KMS-11 (cell line): ENCODE measurements at regions not wholly inside any gene's neighbourhood (a gene's known extent, or its start where the extent isn't known, plus 50 kb on each side); places are given as distances from the start of the nearest gene placed in this dataset.

Source experiments
- H2AFZ ChIP-seq: fragments of 200-600 bp; sonication (generic); 2 replicates; pipeline ENCODE4 v1.6.1; 2016; ENCODE audit warnings: antibody characterized with exemption, mixed run types, low read depth
- H3K27ac ChIP-seq: fragments of 200-600 bp; sonication (generic); 2 replicates; pipeline ENCODE4 v1.6.1; 2016; ENCODE audit warnings: mild to moderate bottlenecking, mixed run types
- H3K27me3 ChIP-seq: fragments of 200-600 bp; sonication (generic); 2 replicates; pipeline ENCODE4 v1.6.1; 2017; ENCODE audit warnings: mild to moderate bottlenecking, low read depth, mixed run types, moderate library complexity; ENCODE audit not compliant: insufficient read depth
- H3K36me3 ChIP-seq: fragments of 200-600 bp; sonication (generic); 2 replicates; pipeline ENCODE4 v1.6.1; 2017; ENCODE audit warnings: mild to moderate bottlenecking, mixed run types; ENCODE audit not compliant: insufficient read depth
- H3K4me1 ChIP-seq: fragments of 200-600 bp; sonication (generic); 2 replicates; pipeline ENCODE4 v1.6.1; 2016; ENCODE audit warnings: mild to moderate bottlenecking, low read depth, mixed run types; ENCODE audit not compliant: poor library complexity, severe bottlenecking
- H3K4me2 ChIP-seq: fragments of 200-600 bp; sonication (generic); 2 replicates; pipeline ENCODE4 v1.7.0; 2016; ENCODE audit warnings: mild to moderate bottlenecking, mixed run types
- H3K4me3 ChIP-seq: fragments of 200-600 bp; sonication (generic); IDR thresholded peaks from 2 replicates; pipeline ENCODE4 v1.6.1; 2017; ENCODE audit warnings: low read depth, low read length, mixed read lengths; ENCODE audit not compliant: insufficient read depth
- H3K79me2 ChIP-seq: fragments of 200-600 bp; sonication (generic); 2 replicates; pipeline ENCODE4 v1.6.1; 2016; ENCODE audit warnings: low read depth, mixed run types; ENCODE audit not compliant: insufficient read depth
- H3K9ac ChIP-seq: fragments of 200-600 bp; sonication (generic); 2 replicates; pipeline ENCODE4 v1.6.1; 2016; ENCODE audit warnings: mild to moderate bottlenecking, mixed run types
- H4K20me1 ChIP-seq: fragments of 200-600 bp; sonication (generic); 2 replicates; pipeline ENCODE4 v1.6.1; 2016; ENCODE audit warnings: mild to moderate bottlenecking, mixed run types; ENCODE audit not compliant: insufficient read depth
- CTCF ChIP-seq: fragments of 200-600 bp; sonication (generic); conservative IDR thresholded peaks from 2 replicates; pipeline ENCODE4 v1.6.1; 2017; ENCODE audit warnings: low read depth, mild to moderate bottlenecking, antibody characterized with exemption, low read length, moderate library complexity, mixed read lengths

DNA sequence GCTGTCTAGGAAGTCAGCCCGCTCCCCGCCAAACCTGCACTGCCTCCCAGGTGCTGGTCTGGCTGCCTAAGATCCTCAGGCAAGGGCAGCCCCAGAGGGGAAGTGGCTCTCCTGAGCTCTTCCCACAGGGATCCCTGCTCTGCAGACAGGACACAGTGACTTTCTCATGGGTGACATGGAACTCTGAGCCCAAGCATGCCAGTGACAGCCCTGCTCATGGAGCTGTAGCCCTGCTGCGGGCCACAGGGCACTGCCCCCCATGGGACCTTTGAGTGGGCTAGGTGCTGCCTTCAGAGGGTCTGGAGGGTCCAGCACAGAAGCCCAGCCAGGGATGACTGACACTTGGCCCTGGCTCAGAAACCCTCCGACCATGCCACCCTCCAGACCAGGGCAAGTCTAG is 109.1 kb downstream of the TUBA3C start:
- Histone ChIP-seq H4K20me1 (no peaks in the 10 kb centered on the region), H3K79me2 (no peaks in the 10 kb centered on the region), H3K27ac (no peak overlapping the region), H3K9ac (no peak overlapping the region), H3K4me3 (no peak overlapping the region), H3K27me3 (no peaks in the 10 kb centered on the region), H3K36me3 (no peaks in the 10 kb centered on the region), H3K4me2 (no peak overlapping the region), H3K4me1 (no peaks in the 10 kb centered on the region), H2AFZ (no peak overlapping the region)
- TF ChIP-seq CTCF = no peak

DNA sequence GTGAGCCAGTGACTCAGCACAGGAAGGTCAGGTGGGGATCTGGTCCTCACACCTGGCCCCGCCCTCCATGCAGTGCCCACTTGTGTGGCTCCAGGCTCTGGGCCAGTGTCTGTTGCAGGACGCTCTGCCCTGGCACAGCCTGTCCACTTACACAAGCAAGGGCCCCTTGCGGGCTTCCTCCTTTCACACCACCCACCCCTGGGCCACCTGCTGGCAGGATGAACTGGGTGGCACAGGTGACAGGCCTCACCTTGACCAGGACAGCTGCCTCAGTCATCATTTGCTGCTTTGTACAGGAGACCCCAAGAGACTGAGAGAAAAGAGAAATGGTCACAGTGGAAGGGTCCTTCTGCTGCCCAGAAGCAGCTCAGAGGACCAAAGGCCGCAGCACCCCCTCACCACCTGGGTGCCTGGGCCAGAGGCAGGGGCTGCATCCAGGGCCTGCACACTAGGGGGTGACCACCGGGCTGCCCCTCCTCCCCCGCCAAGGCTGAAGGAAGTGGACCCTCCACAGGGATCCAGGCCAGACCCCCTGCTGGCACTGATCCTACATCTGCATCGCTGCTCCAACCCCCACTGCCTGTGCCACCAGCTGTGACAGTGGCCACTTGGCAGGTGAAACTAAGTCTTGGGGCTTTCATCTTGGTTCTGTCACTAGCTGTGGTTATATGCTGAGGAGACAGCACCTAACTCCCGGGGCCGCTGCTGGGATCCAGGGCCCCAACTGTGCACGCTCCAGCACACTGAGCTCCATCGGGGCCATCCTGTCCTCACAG is 110.3 kb downstream of the TUBA3C start:
- Histone ChIP-seq H3K9ac (no peak overlapping the region), H2AFZ (no peak overlapping the region), H3K36me3 (no peaks in the 10 kb centered on the region), H3K4me1 (no peaks in the 10 kb centered on the region), H3K79me2 (no peaks in the 10 kb centered on the region), H3K4me2 (no peak overlapping the region), H3K27me3 (no peaks in the 10 kb centered on the region), H3K4me3 (no peak overlapping the region), H4K20me1 (no peaks in the 10 kb centered on the region), H3K27ac (no peak overlapping the region)
- no peak for TF ChIP-seq CTCF

DNA sequence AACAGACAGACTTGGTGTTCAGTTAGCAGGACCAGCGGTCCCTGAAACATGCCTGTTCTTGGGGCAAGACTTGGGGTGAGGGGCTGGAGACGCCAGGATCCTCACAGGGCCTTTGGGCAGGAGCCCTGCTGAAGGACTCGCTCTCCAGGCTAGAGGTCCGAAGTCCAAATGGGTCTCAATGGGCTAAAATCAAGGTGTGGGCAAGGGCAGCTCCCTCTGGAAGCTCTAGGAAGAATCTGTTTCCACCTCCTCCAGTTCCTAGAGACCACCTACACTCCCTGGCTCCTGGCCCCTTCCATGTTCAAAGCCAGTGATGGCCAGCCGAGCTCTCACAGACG is 111.3 kb downstream of the TUBA3C start:
- Histone ChIP-seq H4K20me1 (no peaks in the 10 kb centered on the region), H3K4me3 (no peak overlapping the region), H3K9ac (no peak overlapping the region), H3K4me1 (no peaks in the 10 kb centered on the region), H3K79me2 (no peaks in the 10 kb centered on the region), H3K27me3 (no peaks in the 10 kb centered on the region), H3K4me2 (no peak overlapping the region), H3K36me3 (no peaks in the 10 kb centered on the region), H2AFZ (no peak overlapping the region), H3K27ac (no peak overlapping the region)
- no peak for TF ChIP-seq CTCF

GRCh38 chr13:19069684-19070397 is 111.8 kb downstream of the TUBA3C start:
- Histone ChIP-seq H3K9ac (no peak overlapping the region), H4K20me1 (no peaks in the 10 kb centered on the region), H3K4me3 (no peak overlapping the region), H3K4me2 (no peak overlapping the region), H2AFZ (no peak overlapping the region), H3K27ac (no peak overlapping the region), H3K27me3 (no peaks in the 10 kb centered on the region), H3K4me1 (no peaks in the 10 kb centered on the region), H3K36me3 (no peaks in the 10 kb centered on the region), H3K79me2 (no peaks in the 10 kb centered on the region)
- no peak for TF ChIP-seq CTCF
